ENCODE measurements at regions not wholly inside any gene's neighbourhood (a gene's known extent, or its start where the extent isn't known, plus 50 kb on each side); places are given as distances from the start of the nearest gene placed in this dataset.

GRCh38 chr15:69973880-69974279, 123.8 kb downstream of the TLE3 start:
- TF ChIP-seq CTCF (IDR thresholded peaks at IDR 0.05) (no peak), ZFX (IDR thresholded peaks at IDR 0.05; ENCODE audit: borderline replicate concordance) (no peak)

All from 22Rv1 (cell line).